Transverse colon (tissue), 4 donors: ENCODE measurements at regions not wholly inside any gene's neighbourhood (a gene's known extent, or its start where the extent isn't known, plus 50 kb on each side); places are given as distances from the start of the nearest gene placed in this dataset.

Experiments
- CTCF ChIP-seq, 5 experiments: fragments of 200-600 bp in 3 of 5; fragments of 450-650 bp in 2 of 5; sonication (generic) in 3 of 5; IDR thresholded peaks; 1 replicate in 2 of 5; 2 replicates in 3 of 5; pipeline ENCODE4 v1.5.1; 2016 to 2017; ENCODE audit warnings: antibody characterized with exemption in 5 of 5, inconsistent platforms in 3 of 5, mild to moderate bottlenecking in 2 of 5, moderate library complexity in 1 of 5
- POLR2A ChIP-seq: fragments of 450-650 bp; IDR thresholded peaks from one replicate; pipeline ENCODE4 v1.6.1; 2016; ENCODE audit warnings: antibody characterized with exemption, mild to moderate bottlenecking, moderate library complexity
- POLR2AphosphoS5 ChIP-seq, 3 donors: sonication (generic); formaldehyde crosslinking; IDR thresholded peaks; one replicate each; pipeline ENCODE4 v1.6.1; 2016; ENCODE audit warnings: antibody characterized with exemption in 3 of 3

GRCh38 chr2:207317378-207317984, 151.7 kb upstream of the KLF7 start:
- TF ChIP-seq CTCF (IDR thresholded peaks at IDR 0.05) (no peak), POLR2AphosphoS5 (IDR thresholded peaks at IDR 0.05) (no peak), POLR2A (no peak)
